CD4-positive, alpha-beta T cell treated with Interleukin-21 for 1 hour (primary cell): ENCODE measurements at regions not wholly inside any gene's neighbourhood (a gene's known extent, or its start where the extent isn't known, plus 50 kb on each side); places are given as distances from the start of the nearest gene placed in this dataset.

Experiments
- DNase-seq: peaks from one replicate; pipeline ENCODE4 v3.0.0-alpha.2; 2020

DNA sequence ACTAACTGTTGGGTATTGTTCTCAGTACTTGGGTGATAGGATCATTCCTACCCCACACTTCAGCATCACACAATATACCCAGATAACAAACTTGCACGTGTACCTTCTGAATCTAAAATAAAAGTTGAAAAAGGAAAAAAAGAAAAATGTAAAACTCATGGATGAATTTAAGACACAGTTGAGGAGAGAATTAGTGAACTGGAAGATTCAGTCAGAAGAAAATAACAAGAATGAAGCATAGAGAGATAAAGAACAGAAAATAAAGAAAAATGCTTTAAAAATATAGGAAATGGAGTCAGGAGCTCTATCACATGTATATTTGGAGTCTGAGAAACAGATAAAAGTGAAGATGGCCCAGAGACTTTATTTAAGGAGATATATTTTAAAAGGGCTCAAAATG is 90.4 kb upstream of the SALL3 start:
- no peak for DNase-seq

DNA sequence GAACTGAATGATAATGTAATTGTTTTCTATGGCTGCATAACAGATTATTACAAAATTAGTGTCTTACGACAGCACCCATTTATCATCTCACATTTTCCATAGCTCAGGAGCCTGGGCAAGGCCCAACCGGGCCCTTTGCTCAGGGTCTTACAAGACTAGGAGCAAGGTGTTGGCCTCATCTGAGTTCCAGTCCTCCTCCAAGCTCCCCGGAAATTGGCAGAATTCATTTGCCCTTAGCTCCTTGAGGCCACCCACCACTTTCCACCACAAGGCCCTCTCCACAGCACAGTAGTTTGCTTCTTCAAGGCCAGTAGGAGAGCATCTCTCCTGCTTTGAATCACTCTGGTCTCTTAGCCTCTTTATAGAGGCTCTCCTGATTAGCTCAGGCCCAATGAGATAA is 89.2 kb upstream of the SALL3 start:
- DNase-seq, result no peak

DNA sequence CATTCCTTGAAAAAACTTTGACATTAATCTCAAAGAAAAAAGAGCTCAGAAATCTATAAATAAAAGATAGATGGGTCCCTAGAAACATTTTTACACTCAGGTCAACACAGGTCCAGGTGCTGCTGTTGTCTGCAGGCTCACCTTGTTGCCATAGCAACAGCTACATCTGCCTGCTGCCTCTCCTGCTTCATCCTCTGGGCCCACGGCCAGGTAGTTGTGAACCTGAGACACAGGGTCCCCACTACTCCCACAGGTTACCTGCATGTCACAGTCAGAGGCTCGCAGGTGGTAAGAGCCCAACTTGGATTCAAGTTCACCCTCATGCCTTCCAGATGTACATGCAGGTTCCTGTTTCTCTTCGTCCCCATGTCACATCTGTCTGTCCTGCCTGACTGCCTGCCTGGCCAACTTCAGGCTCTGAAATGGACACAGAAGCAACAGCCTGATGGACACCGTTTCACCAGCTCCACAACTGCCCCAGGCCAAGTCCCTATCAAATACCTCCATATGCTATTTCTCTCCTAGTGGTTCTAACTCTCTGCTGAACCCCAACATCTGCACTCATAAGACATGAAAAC is 88.3 kb upstream of the SALL3 start:
- DNase-seq, result no peak

DNA sequence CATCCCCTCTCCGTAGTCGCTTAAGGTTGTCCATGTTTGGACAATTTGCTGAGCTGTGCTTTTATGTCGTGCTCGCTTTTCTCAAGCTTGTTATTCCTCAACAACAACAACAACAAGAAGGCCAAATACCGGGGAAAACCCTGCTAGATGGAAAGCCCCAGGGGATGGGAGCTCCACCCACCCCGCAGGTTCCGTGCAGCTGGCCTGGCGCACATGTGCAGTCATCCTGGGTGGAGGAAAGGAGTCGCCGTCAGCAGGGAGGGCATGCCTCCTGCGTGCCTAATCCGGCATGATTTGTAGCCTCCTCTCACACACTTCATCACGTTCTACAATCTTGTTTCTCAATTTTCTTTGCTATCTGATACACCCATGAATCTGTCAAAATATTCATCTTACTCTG is 87.4 kb upstream of the SALL3 start:
- DNase-seq, result no peak

DNA sequence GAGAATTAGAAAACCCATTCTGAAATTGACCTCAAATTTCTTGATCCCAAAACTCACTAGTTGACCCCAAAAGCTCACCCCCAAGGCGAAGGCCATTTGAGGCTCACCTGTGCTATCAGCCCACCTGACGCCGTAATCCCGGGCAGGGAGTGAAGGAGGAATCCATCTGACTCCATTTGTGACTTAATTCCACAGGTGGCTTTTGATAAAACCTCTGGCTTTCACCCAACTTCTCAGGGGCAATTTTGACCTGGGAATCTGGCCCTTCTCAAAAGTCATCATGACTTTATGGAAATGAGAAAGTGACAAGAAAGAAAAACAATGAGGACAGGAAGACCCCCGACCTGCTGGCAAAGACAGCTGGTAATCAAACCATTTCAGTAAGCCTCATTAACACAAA is 86.9 kb upstream of the SALL3 start:
- DNase-seq, result no peak

DNA sequence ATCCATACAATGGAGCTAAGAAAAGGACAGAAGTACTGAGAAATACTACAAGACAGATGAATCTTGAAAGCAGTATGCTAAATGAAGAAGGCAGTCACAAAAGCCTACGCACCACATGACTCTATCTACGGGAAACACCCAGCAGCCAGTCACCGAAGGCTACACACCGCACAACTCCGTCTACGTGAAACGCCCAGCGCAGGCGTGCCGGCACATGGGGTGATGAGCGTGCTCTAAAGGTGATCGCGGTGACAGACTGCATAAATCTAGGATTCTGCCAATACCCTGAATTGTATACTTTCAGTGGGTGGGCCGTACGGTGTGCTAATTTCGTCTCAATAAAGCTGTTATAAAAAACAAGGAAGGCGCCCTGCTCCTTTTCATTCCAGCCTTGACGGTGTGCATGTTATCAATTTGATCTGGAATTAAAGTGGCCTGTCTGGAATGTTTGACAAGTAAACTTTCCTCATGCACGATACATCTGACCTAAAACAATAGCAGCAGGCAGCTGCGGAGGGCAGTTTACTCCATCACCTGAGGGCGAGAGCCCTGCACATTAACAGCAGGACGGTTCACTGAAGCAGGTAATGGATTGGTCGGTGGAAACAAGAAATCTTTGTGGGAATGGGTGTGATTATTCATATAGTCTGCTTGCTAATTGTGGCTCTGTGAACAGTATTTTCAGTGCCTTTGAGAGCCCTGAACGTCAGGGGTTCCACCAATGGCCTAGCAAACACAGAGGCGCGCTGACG is 86.2 kb upstream of the SALL3 start:
- DNase-seq, result no peak

DNA sequence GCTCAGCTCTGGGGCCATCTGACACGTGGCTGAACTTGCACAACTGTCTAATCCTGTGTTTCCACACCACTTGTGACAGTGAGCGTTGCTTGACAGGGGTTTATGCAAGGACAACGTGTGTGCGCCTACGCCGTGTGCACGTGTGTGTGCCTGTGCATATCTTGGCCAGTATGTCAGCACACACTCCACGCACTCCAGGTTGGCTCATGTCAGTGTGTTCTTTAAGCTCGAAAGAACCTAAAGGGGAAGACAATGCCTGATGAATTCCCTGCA is 85.6 kb upstream of the SALL3 start:
- DNase-seq, result no peak

DNA sequence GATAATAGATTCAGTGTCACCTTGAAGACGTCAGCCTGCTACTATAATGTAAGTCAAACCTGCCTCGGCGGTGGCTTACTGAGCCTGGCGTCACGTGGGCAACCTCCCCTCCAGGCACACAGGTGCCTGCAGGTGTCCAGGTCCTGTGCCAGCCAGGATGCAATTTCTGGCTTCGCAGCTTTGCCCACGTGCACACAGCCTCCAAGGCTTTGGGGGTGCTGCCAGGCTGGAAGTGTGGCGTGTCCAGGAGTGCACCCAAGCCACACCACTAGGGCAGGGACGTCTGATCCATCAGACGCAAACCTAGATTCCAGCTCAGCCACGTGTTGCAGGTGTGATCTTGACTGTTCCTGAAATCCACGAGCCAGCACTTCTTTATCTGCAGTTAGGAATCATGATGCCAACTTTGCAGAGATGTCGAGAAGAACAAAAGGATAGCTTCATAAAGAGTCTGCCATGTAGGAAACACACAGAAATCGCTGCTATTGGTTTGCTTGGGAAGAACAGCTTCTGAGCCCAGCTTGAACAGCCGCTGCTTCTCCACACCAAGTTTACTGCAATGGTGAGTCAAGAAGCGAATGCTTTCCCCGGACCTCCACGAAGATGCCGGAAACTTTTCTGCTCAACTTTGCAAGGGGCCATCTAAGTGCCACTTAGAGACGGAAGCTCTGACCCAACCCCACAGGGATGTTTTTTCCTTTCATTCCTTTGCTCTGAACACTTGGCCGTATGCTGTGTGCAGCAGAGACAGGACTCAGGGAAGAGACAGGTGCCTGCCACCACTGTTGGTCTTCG is 84.2 kb upstream of the SALL3 start:
- DNase-seq, result no peak

DNA sequence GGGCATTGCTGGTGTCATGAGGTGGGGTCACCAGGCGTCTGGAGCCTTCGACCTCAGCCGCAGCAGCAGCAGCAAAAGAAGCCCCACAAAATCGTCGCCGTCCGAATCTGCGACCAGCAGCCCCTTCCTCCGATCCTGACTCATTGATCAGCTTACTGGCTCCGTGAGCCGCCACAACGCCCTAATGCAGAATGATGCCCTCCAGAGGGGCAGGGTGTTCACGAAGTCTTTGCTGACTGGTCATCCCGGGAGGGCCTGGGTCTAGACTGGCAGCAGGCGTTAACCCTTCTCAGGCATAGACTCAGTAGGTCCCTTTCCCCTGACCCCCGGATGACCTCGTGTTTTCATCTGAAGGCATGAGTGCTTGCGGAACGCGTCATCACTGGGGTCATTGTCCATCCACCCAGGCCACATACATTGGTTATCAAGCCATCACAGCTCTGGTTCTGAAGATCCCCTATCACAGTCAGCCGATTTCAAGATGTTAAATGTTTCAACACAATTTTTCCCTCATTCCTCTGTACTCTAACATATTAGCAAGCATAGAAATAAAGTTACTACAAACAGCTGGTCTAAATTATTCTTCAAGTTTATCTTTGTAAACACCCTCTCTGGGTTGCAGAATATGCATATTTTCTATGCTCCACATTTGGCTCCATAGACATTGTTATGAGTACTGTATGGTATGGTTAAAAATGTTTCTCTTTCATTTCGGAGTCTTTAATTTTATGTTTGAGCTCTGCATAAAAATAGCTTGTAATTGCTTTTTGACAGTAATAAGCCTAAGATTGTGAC is 83.3 kb upstream of the SALL3 start:
- no peak for DNase-seq

DNA sequence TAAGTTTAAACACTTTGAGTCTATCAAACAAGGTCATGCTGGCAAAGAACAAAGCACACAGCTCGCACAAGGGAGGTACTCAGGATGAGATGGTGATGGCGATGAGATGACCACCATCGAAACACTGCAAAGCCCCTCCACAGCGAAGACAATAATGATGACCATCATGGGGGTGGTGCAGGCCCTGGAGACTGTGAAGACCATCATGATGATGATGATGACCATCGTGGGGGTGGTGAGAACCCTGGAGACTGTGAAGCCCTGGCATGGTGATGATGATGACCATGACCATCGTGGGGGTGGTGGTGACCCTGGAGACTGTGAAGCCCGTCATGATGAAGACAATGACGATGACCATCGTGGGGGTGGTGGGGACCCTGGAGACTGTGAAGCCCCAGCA is 81.6 kb upstream of the SALL3 start:
- no peak for DNase-seq

DNA sequence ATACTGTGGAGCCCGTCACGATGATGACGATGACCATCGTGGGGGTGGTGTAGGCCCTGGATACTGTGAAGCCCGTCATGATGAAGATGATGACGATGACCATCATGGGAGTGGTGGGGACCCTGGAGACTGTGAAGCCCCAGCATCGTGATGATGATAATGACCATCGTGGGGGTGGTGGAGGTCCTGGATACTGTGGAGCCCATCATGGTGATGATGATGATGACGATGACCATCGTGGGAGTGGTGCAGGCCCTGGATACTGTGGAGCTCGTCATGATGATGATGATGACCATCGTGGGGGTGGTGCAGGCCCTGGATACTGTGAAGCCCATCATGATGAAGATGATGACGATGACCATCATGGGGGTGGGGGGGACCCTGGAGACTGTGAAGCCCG is 81.0 kb upstream of the SALL3 start:
- no peak for DNase-seq

DNA sequence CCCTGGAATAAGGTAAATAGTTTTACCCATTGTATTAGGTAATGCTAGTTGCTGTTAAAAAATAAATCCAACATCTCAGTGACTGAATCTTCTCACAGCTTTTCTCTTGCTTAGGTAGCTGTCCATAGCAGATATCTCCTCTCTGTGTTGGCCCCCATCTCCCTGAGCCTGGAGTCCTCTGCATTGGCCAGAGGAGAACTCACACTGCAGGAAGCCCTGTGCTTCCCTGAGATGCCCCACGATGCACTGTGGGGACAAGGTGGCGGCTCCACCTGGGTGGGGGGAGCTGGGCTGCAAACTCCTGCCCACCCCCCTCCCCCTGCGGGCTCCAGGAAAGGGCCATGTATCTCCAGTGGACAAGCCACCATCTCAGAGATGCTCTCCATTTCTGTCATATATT is 80.4 kb upstream of the SALL3 start:
- no peak for DNase-seq

DNA sequence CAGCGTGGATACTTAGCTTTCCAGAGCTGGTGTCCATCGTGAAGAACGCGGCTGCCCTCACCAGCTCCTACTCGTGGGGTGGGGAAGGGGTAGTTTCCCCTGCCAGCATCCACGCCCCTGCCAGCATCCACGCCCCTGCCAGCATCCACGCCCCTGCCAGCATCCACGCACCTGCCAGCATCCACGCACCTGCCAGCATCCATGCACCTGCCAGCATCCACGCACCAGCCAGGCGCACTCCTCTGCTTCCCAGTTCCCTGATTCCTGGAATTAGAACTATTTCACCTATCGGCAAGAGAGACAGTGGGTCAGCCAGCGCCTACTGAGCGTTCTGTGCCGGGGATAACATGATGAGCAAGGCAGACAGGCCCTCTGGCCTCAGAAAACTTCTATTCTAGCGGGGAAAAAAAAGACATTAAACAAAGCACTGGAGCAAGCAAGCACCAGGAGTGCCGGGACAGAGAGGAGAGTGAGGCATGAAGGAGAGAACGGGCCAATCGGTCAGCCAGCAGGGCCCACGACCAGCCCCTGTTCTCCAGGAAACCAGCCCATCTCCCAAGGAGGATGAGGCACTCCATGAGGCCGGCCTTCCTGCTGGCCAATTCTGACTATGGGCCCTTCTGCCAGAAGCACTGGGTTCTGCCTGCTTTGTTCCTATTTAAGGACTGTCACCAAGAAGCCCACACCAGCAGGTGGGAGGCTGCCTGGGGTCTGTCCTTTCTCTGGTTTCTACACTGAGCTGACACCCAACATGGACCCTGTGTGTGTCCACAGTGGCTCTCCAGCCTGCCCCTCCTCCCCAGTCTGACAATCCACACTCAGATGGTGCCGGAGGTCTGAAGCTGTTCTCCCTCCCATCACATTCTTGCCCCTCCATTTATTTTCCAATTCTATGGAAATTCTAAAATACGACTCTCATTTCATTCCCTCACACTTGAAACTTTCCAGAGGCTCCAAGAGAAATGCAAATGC is 78.4 kb upstream of the SALL3 start:
- DNase-seq, result no peak

DNA sequence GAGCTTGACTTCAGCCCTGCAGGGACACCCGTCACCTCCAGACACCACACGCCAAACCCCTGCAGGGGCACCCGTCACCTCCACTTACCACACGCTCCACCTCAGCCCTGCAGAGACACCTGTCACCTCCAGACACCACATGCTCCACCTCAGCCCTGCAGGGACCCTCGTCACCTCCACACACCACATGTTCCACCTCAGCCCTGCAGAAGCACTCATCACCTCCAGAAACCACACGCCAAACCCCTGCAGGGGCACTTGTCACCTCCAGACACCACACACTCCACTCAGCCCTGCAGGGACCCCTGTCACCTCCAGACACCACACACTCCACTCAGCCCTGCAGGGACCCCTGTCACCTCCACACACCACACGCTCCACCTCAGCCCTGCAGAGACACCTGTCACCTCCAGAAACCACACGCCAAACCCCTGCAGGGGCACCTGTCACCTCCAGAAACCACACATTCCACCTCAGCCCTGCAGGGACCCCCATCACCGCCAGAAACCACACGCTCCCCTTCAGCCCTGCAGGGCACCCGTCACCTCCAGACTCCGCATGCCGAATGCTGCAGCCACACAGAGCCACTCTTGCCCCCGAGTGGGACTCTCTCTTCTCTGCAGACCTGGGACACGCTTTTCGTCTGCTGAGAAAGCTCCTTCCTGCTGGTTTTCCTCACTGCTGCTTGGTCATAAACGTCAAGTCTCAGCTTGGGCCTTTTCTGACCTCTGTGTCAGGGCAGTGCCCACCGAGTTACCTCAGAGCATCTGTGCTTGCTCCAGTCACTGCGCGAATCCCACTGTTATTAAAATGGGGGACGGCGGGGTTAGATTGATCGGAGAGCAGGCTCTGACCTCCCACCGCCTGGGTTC is 77.5 kb upstream of the SALL3 start:
- DNase-seq, result no peak

DNA sequence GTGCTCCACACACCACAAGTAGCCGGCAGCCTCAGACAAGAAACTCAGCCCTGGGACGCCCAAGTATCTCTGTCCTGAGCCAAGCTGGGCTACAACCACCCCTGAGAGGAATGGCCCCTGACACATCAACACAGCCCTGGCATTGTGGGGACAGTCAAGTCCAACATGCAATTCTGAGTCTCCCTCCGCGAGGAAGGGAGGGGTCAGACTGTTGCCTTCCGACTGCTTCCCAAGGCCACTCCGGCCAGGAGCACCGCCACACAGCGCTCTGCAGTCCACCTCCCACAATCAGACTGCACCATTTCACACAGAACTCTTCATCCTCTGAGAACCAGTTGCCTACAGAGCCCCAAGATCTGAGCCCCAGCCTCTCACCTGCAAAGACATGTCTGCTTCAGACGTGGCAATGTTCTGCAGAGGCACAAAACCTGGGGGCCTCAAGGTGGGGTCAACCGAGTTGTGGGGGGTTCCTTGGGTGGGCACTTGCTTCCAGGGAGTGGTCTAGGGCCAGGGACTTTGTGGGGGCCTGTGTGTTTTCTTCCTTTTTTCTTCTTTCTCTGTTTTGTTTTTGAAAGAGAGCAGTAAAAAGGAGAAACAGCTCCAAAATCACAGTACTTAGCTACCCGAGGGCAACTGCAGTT is 76.7 kb upstream of the SALL3 start:
- no peak for DNase-seq

DNA sequence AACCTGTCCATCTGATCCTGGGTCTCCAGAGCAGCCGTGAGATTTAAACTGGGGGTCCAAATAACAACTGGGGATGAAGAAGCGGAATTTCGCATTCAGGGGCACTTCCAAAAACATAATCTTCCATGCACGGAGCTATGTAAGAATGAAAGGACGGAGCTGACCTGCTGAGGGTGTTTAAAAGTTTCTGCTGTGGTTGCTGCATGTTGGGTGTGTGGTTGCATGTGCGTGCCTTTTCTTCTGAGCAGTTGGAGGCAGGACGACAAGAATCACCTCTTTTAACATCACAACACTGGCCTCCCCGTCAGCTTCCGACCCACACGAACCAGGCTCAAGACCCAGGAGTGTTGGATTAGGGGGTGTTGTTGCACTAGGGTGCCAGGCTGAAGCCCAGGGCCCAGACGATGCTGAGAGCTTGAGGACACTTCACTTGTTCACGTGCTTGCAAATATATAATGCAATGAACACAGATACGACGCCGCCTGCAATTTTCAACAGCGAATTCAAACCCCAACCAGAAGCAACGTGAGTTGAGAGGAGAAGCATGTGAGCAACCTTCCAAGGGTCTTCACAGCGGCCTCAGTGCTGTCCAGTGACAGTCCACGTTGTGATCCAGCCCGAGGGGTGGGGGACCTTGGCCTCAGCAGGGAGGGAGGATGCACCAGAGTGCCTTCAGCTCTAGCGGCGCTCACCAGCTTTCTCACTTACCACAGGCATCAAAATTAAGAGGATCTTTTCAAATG is 76.0 kb upstream of the SALL3 start:
- no peak for DNase-seq

DNA sequence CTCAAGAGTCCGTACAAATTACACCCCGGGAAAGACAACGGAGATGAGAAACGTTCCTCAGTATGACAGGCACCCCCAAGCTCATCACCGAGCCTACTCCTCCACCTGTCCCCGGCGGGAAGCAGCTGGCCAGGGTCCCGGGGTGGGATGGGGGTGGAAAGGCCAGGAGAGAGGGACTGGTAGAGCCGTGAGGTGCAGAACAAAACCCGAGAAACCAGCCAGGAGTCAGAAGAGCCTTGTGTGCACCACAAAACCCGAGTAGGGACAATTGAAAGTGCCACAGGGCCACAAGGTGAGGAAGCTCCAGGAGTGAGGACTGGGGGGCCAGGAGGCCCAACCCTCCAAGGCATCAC is 75.5 kb upstream of the SALL3 start:
- no peak for DNase-seq

DNA sequence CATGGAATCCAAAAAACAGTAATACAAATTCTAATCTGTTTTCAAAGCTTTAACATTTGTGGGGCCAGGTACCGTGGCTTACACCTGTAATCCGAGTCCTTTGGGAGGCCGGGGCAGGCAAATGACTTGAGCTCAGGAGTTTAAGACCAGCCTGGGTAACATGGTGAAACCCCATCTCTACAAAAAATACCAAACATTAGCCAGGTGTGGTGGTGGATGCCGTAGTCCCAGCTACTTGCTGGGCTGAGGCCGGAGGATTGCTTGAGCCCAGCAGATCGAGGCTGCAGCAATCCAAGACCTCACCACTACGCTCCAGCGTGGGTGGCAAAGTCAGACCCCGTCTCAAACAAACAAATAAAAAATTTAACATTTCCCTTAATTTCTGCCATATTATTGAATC is 74.3 kb upstream of the SALL3 start:
- DNase-seq, result no peak

DNA sequence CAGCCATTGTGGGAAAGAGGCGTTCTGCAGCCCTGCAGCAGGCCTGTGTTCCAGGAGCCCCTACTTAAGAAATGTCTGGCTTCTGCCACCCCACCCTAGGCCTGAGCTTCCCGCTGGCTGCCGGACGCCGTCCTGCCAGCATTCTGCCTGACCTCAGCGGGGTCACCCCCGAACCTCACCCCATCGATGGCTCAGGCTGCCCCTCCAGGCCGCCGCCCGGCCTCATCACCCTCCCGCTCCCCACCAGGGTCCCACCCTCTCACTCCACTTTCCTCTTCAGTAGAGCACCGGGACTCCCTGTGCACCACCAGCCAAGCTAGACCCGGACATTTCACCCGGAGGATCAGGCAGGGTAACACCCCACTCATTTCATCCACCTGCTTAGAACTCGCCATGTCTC is 73.6 kb upstream of the SALL3 start:
- no peak for DNase-seq
